ENCODE measurements at regions not wholly inside any gene's neighbourhood (a gene's known extent, or its start where the extent isn't known, plus 50 kb on each side); places are given as distances from the start of the nearest gene placed in this dataset.

GRCh38 chr15:72995849-72996248 lies 56.4 kb upstream of the NEO1 start:
- Mint-ChIP-seq H3K27ac (no peak overlapping the region), H3K4me3 (no peak overlapping the region)
- TF ChIP-seq CTCF (conservative IDR thresholded peaks at IDR 0.05): no peak

More at GRCh38 chr15:72995849-72996248, 56.4 kb upstream of the NEO1 start:
- no CpG with 5 or more reads among the region's 2 CpGs for WGBS (ENCODE audit: extremely low coverage, insufficient read length, low lambda C conversion rate)
- no peaks in the 10 kb centered on the region for H3K9me3 Mint-ChIP-seq
- H3K36me3 Mint-ChIP-seq (ENCODE audit: insufficient read depth in 1 of 3, low read depth in 3 of 3): no peaks in the 10 kb centered on the region
- Histone ChIP-seq H4K91ac (ENCODE audit: insufficient read length, low read depth, low read length) (no peak overlapping the region), H3K27ac (ENCODE audit: insufficient read length, low read depth, low read length) (no peak overlapping the region), H3K23me2 (ENCODE audit: insufficient read length, low read depth, low read length, poor library complexity, severe bottlenecking) (no peaks in the 10 kb centered on the region), H2BK15ac (ENCODE audit: low read depth, low read length) (no peak overlapping the region), H3K27me3 (ENCODE audit: insufficient read depth, low read length) (no peaks in the 10 kb centered on the region), H3K9ac (ENCODE audit: extremely low read depth, insufficient read length, low read length) (no peak overlapping the region), H3K79me2 (ENCODE audit: insufficient read depth, low read length) (no peaks in the 10 kb centered on the region), H2BK120ac (ENCODE audit: low read depth, low read length, poor library complexity, severe bottlenecking) (no peak overlapping the region), H3K14ac (ENCODE audit: insufficient read depth, low read length) (no peak overlapping the region), H4K8ac (replicated peaks; ENCODE audit: insufficient read length, low read depth, low read length) (no peak overlapping the region), H4K5ac (ENCODE audit: insufficient read length, low read depth, low read length) (no peak overlapping the region), H3K79me1 (ENCODE audit: insufficient read depth, low read depth, low read length, poor library complexity, severe bottlenecking) (no peaks in the 10 kb centered on the region), H3T11ph (ENCODE audit: low read length) (no peak overlapping the region), H3K18ac (ENCODE audit: insufficient read length, low read depth, low read length) (no peak overlapping the region), H3K4ac (ENCODE audit: low read depth, low read length) (no peak overlapping the region), H2BK20ac (ENCODE audit: low read depth, low read length, poor library complexity, severe bottlenecking) (no peak overlapping the region), H3K23ac (ENCODE audit: insufficient read length, low read depth, low read length) (no peak overlapping the region), H2BK12ac (ENCODE audit: insufficient read length, low read depth, low read length) (no peak overlapping the region), H4K20me1 (ENCODE audit: control insufficient read depth, insufficient read depth, insufficient read length) (no peaks in the 10 kb centered on the region), H2AFZ (ENCODE audit: low read length) (no peak overlapping the region), H2AK5ac (ENCODE audit: insufficient read length, low read length) (no peak overlapping the region), H2BK5ac (ENCODE audit: insufficient read length, low read length) (no peak overlapping the region), H3K4me1 (ENCODE audit: insufficient read depth, low read length) (no peaks in the 10 kb centered on the region), H3K9me3 (ENCODE audit: control insufficient read depth, low read depth, low read length) (no peaks in the 10 kb centered on the region), H3K56ac (ENCODE audit: insufficient read length, low read depth, low read length) (no peak overlapping the region), H3K4me2 (ENCODE audit: insufficient read depth, insufficient read length, low read length) (no peak overlapping the region)
- DNase-seq: no peak
- no peaks in the 10 kb centered on the region for H3K27me3 Mint-ChIP-seq (ENCODE audit: low read depth)
- peaks cover 4 to 10% of the 10 kb centered on the region in 2 experiments for H3K4me1 Mint-ChIP-seq
